NCI-H69 (cell line): ENCODE measurements at regions not wholly inside any gene's neighbourhood (a gene's known extent, or its start where the extent isn't known, plus 50 kb on each side); places are given as distances from the start of the nearest gene placed in this dataset.

Experiments used
- DNase-seq: peaks from one replicate; lab custom pipeline; 2025; lab: John Stamatoyannopoulos, UW

DNA sequence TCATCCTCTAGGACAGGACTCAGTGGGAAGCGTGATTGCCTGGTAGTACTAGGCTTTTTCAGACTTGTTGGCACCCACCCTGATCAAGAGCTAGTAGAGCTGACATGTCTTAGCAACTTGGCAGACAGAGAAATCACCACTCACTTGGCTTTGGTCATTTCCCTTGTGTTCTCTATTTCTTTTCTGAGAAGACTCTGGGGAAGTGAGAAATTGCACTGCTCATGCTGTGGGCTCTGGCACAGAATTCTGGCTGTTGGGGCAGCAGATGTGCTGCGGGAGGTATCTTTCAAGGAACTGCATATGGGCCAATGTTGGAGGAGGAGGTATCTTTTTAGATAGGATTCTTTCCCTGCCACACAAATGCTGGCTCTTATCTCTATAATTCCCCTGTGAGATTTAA lies 529.1 kb upstream of the MEX3C start:
- DNase-seq, result peak; percentile 54

DNA sequence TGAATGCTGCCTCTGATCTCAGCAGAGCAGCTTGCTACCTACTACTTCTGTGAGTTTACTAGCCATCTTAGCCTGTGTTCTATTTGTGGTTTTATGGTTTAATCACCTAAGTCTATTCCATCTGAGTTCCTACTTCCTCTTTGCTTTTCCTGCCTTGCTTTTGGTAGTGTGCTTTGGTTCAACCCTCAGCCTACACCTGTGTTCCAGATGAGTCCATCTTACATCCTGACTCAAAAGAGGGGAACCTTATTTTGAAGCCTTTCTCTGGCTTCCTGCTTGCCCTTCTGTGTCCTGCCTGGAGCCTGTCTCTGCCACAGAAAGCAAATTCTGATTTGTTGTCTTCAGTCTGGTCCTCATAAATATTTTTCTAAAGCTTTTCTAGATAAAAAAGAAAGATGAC lies 530.3 kb upstream of the MEX3C start:
- peak; percentile 41 for DNase-seq

DNA sequence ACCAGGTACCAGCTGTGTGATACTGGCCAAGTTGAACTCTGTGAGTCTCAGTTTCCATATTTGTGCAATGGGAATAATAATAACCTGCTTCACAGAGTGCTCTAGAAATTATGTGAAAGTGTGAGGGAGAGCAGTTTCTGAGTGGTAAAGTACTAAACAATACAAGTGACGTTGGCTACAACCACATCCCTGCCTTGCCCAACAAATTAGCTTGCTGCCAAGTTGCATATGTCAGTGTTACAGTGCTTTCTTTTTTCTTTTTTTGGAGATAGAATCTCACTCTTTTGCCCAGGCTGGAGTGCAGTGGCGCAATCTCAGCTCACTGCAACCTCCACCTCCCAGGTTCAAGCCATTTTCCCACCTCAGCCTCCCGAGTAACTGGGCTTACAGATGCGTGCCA lies 533.6 kb upstream of the MEX3C start:
- no peak for DNase-seq

DNA sequence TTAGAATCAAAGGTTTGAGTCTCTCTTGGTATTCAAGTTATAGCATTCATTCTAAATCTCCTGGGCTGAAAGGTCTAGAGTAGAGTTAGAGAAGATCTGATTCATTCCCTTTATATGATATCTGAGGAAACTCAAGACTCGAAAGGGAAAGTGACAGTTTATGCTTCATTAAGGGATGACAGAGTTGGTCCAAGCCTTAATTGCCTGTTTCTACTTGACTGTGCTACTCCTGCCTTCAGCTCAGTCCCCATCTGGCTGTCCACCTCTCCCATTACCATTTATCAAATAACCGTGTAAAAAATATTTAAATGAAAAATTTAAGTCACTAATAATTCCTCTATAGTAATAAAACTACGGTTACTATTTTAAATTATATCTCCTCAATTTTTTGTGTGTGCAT lies 537.1 kb upstream of the MEX3C start:
- DNase-seq, result no peak

DNA sequence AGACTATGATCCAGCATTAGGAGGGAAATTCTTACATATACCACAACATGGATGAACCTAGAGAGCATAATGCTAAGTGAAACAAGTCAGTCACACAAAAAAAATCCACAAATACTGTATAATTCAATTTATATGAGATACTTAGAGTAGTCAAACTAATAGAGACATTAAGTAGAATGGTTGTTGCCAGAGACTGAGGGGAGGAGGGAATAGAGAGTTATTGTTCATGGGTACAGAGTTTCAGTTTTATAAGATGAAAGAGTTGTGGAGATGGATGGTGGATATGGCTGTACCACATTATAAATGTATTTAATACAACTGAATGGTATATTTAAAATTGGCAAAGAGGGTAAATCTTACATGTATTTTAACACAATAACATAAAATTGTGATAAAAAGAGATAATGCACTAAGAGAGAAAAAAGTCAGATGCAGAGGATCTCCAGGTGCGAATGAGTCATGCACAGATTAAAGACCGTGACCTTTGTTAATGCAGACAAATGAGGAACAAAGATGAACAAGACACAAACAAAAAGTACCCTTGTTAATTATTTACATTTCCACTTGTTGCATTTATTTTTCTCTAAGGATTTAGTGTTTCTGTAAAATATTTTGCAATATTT lies 541.7 kb upstream of the MEX3C start:
- DNase-seq, result no peak

DNA sequence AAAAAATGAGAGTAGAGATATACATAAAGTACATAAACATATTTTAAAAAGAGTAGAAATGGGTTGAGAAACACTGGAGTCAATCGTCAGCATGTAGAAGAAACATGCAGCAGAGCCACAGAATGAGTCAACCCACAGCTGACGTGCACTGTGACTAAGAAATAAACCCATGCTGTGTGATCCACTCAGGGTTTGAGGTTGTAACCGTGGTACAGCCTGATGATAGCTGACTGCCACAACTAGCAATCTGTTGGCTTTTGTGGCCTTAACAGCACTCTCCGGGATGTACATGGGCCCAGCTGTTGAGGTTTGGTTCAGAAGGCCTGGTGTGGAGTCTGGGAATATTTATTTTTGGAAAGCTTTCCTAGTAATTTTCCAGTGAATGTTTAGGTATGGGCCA lies 554.4 kb upstream of the MEX3C start:
- DNase-seq, result peak; percentile 62

DNA sequence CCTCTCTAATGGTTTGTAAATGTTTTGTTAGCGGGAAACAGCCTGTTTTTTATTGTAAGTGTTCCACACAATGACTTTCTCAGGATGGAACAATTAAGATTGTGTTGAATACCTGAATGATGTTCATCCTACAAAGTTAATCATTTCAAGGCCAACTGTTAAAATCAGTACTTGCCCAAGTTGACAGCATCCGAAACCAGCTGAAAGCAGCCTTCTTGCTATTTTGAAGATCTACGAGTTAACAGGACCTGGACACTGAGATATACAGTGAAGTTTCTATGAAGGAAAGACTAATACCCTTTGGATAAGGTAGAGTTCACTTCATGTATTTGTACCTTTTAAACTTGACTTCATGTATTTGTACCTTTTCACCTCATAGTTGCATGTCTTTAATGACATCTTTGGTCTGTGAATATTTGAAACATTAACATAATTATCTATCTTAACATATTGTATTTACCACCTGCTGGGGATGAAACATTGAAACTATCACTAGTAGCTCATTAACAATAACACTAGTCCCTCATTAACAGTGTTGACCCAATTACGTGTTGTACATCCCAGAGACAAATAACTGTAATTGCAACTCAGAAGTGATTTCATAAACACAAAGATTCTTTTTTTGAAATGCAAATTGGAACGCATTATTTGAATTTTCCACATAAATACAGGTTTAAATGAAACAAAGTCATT lies 556.0 kb upstream of the MEX3C start:
- peak; percentile 97 for DNase-seq

DNA sequence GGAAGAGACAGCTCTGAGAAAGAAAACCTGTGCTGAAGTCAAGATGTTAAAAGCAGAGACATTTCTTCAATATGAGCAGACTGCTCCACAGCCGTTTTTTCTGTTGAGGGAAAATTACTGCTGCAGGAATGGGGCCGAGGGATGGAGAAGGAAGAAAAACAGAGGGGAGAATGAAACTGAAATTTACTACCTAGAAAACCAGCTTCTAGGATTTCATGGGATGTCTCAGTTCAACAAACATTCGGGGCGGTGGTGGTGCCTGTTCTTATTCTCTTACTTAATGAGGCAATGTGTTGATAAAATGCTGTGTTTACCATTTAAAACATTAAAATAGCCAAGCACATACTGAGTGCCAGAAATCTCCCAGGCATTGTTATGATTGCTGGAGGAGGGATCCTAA lies 557.1 kb upstream of the MEX3C start:
- DNase-seq, result peak; percentile 70

DNA sequence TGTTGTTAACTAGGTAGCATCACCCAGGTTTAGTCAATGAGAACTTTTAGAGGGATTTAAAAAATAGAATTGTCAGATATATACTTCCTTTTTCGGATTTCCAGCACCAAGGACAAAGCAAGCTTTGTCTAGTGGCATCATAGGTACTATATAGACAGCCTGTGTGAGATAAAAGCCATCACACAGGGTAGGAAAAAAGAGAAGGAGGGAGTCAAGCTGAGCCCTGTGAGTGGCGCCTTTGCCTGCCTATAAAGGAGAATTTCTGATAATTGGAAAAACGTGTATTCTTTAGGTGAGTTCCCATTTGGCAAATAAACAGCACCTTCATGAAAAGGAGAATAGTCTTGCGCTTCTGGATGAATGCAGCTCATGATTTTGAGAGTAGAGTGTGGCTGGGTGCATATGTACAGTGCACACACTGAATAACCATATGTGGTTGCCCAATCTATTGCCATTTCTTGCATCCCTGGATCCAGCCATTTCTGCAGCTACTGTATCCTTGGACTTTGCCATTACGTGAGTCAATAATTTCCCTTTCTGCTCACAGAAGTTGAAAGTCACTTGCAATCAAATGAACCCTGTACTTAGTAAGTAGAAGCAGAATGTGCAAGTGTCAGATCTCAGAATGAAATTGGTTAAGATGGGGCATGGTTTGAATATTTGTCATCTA lies 559.9 kb upstream of the MEX3C start:
- no peak for DNase-seq

DNA sequence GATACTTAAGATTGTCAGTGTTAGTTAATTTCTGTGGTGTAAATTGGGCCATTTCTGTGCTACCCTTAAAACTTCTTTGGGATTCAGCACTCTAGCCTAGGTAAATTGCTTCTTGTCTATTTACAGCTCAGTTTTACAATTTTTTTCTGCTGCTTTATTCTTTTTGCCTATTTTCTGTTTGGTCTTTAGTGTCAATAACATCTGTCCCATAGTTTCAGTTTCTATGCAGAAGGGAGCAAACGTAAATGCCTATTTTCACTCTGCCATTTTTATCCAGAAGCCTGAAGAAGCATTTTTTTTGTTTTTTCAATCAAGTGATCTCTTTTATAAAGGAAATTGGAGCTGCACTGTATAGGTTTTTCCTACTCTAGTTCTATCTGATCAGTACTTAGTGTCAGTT lies 564.9 kb upstream of the MEX3C start:
- no peak for DNase-seq

DNA sequence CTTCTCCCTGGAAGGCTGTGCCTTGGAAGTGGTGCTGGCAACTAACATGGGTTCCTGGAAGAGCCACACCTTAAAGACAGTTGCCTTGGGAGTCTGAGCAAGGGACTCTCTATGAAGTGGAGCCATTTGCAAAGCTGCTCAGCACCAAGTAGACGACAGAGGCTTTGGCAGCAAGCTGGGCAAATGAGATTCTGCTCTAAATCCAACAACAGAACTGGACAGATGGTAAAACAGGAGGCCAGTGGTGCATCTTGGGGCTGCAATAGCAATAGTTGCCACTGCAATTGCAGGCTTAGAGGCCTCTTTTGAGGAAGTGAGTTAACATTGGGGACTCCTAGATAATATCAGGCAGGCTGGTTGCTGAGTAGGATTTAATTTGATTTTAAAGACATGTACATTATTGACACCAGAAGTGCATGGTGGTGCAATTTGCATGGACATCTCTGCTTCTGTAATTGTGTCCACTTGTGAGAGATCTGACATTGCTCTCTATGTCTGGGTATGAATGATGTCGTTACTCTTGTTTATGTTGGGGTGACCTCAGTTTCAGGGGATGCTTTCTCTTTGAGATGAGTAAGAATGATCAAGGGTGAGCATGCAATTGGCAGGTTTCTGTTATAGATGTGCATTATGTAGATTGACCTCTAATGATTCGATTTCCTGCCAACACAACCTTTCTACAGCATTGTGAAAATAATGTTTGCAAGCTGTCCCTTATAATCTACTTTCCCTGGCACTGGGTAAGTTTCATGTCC lies 568.3 kb upstream of the MEX3C start:
- DNase-seq, result no peak

DNA sequence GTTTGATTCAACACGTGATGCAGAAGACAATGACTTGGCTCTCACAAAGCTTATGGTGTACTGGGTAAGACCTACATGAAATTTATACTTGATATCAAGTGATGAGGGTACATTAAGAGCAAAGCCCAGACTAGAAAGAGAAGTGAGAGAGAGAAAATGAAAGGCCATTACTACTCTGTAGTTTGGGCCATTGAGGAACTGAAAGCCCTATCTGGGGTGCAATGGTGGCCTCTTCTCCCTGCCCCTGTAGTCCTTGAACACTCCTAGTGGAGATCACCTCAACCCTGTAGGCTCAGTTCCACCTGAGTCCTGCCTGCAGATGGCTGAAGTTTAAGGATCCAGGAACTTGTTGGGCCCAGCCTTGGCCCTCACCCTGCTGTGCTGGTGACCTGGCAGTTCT lies 569.8 kb upstream of the MEX3C start:
- no peak for DNase-seq

DNA sequence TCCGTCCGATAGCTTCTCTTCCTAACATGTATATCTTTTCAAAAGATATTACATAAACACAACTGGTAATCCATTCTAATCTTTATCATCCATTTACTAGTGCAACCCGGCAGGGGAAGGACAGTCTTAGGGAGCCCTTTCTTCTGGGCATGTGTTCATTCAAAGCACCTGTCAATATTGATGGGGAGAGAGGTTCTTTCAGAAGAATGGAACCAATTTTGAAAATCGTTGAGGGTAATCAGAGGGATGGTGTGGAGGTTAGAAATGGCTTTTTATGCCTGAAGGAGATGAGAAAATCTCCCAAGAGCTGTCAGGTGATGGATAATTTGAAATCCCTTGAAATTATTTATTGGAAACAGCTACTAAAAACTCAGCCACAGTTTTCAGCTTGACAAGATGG lies 561.9 kb upstream of the DCC start:
- no peak for DNase-seq

DNA sequence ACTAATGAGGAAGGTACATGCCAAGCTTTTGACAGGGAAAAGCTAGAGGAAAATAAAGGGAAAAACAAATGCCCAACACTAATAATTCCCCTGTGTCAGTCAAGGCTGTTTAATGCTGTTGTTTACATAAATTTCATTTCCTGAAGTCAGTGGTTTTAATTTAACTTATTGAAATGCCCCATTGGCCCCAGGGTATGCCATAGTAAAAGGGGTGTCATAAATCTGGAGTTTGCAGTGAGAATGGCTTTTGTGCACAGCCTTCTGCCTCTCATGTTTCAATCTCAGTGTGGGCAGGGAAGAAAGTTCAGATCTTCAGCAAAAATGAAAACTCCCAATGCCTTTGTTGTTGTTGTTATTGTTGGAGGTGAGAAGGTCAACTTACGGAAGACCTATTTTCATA lies 550.1 kb upstream of the DCC start:
- DNase-seq, result peak; percentile 74

DNA sequence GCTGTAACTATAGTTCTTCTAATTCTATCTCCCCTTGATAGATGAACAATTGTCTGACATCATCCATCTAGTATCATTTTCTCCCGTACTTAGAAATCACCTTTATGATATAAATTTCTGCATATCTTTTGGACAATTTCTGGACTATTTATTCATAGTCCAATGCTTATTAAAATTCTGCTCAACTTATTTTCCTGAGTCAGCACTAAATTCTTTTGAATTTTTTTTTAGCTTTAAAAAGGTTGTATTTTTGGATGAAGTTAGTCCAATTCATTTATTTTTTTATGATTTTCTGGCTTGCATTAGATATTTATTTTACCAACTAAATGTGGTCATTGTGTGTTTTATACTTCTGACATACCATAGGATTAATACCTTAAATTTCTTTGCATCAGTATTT lies 538.5 kb upstream of the DCC start:
- no peak for DNase-seq

DNA sequence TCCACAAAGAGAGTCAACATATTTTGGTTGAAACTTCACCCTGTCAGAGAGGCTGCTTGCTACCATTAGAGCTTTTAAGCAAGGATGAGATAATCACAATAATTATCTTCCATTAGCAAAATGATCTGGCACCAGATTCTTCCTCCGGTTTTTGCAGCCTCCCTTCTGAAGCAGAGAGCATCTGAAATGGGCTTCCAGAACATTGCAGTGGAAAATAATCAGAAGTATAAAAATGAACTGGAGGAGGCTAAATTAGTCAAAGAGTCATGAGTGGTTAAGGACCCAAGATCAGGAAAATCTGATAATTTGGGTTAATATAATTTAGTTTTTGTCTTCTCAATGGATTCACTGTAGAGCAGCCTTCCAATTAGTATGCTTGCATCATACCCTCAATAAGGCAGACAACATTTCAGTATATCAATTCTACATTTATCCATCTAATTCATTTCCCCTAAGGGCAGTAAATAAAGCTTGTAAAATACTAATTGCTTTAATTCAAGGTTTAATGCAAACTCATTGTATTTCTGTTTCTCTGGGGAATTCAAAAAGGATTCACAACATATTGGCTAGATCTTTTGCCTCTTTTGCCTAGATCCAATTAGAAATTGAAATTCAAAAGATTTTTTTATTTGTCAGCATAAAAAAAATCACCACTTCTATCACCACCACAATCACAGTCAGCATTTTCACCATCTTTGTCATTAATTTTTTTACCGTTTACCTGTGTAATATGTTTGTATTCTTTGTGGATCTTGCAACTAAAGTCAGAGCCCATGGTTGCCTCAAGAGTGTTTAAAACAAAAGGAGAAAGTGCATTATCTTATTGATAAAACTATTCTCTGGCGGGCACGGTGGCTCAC lies 537.2 kb upstream of the DCC start:
- DNase-seq, result peak; percentile 94

DNA sequence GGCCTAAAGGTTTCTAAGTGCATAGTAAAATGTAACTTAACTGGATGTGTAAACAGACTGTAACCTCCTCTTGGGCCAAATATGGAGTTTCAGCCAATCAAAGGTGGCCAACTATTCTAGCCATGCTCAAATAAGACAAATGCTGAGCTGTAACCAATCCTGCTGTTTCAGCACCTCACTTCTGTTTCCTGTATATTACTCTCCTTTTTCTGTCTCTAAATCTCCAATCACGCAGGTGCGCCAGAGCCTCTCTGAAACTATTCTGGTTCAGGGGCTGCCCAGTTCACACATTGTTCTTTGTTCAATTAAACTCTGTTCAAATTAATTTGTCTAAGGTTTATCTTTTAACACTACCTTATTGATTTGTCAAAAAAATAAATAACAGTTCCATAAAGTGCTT lies 532.7 kb upstream of the DCC start:
- no peak for DNase-seq

DNA sequence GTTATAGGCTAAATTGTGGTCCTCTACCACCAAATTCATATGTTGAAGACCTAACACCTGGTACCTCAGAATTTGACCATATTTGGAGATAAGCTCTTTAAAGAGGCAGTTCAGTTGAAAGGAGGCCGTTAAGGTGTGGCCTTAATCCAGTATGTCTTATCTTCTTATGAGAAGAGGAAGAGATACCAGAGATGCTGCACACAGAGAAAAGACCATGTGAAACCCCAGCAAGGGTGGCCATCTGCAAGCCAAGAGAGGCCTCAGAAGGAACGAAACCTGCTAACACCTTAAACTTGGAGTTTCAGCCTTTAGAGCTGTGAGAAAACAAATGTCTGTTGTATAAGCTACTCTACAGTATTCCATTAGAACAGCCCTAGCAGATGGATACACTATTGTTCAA lies 528.1 kb upstream of the DCC start:
- DNase-seq, result no peak

DNA sequence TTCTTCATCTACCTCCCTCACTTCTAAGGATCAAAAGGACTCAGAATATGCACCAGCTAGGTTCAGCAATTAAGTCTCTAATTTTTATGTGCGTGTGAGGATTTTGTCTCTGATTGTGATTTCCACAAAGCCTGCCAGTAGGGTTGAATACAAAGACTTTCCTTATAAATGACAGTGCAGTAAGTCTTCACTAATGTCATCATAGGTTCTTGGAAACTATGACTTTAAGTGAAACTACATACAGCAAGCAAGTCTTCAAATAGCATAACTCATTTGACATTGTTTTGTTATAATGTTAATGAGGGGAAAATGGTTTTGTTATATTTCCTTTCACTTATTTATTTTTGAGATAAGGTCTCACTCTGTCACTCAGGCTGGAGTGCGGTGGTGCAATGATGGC lies 526.3 kb upstream of the DCC start:
- DNase-seq, result no peak

DNA sequence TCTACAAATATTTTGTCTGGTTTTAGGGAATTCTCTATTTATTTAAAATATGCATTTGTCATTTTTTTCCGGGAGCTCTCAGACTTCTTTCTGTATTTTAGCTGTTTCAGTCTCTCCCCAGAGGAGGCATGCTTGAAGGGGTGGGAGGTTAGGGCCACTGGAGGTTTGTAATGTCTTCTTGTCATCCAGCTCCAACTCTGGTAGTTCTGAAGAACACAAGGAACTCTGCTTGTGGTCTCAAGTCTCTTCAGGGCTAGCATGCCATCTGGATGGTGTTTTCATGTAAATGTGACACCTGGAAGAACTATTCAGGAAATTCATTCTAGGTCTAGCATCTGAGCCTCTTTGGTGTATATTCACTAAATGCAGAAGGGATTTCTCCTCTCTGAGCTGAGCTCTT lies 518.4 kb upstream of the DCC start:
- peak; percentile 26 for DNase-seq

DNA sequence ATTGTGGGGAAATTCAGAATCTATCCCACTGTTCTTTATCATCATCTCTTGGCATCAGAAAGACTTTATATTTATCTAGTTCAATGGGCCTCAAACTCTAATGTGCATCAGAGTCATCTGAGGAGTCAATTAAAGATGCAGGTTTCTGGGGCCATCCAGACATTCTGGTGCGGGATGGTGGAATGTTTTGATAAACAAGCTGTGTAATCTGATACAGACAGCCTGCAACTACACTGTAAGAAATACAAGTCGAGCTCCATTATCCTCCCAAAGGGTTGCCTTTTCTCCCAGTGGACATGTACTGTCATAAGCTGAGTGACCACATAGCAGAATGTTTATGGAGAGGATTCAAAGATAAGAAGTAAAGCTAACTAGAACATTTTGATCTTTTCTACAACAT lies 515.3 kb upstream of the DCC start:
- no peak for DNase-seq

DNA sequence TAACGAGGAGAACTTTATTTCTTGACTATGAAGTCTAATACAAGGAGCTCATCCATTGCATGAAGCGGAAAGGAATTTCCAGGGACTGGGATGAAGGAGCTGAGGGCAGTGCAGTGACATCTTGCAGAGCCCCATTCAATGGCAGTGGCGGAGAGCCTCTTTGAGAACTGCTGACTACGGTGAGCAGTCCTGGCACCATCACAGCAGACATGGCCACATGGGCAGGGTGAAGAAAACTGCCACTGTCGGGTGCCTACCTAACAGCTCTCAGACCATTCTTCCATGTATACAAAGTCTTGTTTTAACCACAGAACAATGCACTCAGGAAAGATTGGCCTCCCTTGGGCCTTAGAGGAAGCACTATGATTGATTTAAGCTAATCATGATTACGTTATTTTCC lies 506.1 kb upstream of the DCC start:
- no peak for DNase-seq
